Amniotic epithelial cell (primary cell): ENCODE measurements at regions not wholly inside any gene's neighbourhood (a gene's known extent, or its start where the extent isn't known, plus 50 kb on each side); places are given as distances from the start of the nearest gene placed in this dataset.

Source experiments
- DNase-seq: peaks from one replicate; pipeline ENCODE4 v3.0.0-alpha.2; 2010; ENCODE audit warnings: low read depth

DNA sequence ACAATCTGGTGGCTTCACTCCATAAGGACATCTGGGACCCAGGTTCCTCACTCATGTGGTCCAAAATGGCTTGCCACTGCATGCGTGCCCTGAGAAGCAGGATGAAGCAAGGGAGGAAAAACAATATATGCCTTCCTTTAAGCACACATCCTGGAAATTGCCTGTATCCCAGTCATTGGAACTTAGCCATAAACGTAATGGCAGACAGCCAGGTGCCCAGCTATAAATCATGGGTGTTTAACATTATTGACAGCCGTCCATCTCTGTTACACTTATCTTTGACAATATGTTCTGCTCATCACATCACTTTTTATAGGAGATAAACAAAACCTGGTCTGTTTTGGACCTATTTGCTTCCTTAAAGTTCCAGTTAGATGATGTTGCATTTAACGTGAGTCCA lies 181.0 kb downstream of the AASDH start:
- no peak for DNase-seq

DNA sequence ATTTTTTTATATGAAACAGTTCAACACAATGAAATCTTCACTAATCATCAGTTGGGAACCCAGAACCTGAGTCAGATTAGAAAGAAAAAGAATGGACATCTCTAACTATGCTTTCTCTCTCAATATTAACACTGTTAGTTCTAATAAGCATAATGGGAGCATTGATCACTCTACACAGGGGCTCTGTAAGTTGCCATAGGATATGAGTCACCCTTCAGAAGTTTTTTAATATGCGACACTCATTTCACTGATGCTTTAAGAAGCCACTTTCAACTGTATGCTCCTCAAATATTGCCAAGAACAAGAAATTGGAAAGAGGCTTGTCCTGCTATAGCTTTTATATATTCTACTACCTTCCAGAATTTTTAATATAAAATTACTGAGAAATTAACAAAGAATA lies 187.0 kb downstream of the AASDH start:
- no peak for DNase-seq

DNA sequence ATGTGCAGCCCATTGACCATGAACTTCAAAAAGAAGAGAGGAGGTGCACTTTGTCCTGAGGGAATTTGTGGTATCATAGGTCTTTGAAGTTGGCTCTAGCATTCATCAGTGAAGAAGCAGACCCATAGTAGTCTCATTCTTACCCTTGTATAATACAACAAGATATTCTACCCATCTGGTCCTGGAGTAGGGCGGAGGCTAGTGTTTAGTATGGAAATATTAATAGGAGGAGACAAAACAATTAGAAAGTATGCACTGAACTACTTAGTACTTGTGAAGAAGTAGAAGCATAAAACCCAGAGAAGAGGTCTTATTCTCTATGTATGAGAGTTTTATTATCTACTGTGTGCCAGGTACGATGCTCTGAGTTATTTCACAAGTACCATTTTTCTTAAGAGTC lies 189.0 kb downstream of the AASDH start:
- no peak for DNase-seq

DNA sequence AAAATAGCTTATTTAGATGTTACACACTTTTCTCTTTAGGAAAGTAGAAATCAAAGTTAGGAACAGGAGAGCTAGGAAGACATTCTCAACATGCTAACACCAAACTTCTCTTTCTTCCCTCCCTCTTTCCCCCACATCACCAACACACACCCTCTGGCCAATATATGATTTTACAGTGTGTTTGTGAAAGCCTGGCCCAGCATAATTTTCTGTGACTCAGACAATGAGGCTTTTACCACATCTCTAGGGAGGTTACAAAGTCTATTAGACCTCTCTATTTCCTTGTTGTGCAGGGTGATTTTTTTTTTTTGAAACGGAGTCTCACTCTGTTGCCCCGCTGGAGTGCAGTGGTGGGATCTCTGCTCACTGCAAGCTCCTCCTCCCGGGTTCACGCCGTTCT lies 189.9 kb downstream of the AASDH start:
- DNase-seq, result peak; percentile 3

DNA sequence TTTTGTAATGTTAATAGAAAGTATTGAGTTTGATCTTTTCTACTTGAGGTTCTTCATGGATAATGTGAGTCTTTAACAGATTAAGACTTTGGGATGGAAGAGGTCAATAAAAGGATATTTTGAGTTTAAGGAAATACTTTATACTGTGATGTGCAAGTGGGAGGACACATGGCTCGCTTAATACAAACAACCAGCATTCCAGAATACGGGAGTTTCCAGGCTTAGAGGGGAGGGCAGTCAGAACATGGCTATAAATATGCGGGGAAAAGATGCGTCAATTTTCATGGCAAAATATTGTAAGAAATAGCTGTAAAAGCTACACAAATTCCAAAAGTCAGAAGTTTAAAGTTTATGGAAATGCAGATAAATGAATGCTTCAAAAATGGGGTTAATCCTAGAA lies 192.3 kb downstream of the AASDH start:
- peak; percentile 10 for DNase-seq

DNA sequence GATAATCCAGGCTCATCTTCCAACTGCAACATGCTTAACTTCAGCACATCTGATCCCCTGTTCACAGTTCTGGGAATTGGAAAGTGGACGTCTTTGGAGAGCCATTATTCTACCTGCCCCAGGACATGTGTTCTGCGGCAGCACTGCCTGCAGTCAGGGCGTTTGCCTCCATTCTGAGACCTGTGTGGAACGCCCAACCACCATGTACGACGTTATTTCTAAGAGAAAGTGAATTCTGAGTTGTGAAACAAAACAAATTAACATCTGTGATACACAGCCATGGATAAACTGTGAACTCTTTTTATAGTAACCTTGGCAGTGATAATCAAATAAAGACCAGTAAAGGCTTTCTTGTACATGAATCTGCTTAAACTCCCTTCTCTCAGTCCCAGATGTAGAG lies 195.8 kb downstream of the AASDH start:
- no peak for DNase-seq

DNA sequence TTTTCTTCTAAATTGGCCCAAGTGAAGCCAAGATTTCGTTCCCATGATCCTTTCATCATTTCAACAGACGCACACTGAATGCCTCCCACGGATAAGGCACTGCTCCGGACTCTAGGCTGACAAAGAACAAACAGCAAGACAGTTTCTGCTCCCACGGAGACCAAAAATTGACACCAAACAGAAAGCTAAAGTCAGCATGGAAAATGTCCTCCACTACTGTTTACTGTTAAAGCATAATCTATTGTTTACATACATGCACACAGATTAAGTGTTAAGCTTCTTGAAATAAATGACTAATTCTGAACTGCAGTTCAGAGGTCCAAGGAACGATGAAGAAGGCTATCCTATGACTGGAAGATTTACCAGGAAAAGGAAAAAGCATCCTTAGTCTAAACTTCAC lies 199.6 kb downstream of the AASDH start:
- DNase-seq, result peak; percentile 6

DNA sequence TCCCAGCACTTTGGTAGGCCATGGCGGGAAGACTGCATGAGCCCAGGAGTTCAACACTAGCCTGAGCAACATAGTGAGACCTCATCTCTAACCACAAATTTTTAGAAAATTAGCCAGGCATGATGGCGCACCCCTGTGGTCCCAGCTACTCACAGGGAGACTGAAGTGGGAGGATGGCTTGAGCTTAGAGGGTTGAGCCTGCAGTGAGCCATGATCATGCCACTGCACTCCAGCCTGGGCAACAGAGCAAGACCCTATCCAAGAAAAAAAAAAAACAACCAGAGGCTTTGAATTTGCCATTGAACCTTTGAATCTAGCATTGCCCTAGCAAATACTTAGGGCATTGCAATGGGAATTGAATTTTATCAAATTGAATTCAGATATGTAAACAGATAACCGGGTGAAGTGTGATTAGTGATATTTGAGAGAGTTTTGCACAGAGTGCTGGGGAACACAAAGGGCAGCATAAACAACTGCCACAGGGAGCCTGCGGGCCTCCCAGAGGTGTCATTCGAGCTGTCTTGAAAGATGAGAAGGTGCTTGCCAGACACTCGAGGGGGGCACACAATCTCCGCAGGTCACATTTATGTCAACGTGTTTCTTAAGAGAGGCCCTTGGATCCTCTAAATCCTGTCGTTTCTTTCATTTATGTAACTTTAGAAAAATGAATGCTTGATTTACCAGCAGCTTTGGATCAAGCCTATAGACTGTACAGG lies 200.3 kb downstream of the AASDH start:
- DNase-seq, result no peak

DNA sequence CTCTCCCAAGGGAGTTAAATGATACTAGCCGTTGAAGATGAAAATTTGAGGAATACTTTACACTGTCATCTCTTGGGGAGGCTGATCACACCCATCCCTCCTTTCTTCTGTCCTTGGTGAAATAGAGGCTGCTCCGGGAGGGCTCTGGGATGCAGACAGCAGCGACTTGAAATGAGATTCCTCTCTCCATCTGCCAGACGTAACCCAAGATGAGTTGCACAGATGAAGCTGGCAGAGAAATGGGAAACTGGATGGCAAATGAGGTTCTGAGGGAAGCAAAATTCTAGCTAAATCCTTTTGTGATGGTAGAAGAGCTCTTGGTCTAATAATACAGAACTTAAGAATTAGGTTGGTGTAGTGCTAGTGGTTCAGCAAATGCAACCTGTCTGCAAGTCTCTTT lies 201.4 kb downstream of the AASDH start:
- no peak for DNase-seq

DNA sequence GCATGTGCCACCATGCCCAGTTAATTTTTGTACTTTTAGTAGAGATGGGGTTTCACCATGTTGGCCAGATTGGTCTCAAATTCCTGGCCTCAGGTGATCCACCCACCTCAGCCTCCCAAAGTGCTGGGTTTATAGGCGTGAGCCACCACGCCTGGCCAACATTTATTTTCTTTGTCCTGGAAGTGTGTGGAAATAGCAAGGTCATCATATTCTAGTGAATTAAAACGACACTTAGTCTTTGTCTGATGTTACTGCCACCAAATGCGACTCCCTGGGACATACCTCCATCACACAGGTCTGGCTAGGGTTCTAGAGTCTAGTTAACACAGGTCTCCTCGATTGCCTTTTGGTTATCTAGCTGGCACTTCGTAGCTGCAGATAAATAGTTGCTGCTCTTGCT lies 203.1 kb downstream of the AASDH start:
- DNase-seq, result no peak

DNA sequence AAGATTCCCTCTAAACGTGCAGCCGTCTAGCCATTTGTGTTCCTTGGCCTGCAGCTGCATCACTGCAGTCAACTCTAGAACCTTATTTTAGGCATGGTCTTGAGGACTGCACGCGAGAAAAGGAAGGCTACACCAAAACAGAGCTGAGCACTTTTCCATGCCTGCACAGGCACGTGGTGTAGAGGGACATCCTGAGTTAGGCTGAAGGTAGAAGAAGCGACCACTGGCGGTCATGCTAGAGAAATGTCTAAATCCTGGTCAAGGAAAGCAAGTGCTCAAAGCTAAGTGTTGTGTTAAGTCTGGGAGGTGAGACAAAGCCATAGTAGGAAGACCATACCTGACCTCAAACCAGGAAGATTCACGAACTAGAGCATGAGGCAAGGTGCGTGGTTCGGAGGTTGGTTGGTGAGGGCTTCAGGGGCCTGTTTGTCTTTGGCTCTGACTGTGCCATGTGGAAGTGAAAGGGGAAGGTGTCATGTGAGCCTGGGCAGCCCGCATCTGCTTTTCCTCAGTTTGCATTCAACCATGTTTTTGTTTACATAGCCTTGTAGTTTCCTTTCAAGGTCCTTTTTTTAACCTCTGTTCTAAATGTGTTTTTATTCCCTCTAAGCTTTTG lies 203.8 kb downstream of the AASDH start:
- no peak for DNase-seq

DNA sequence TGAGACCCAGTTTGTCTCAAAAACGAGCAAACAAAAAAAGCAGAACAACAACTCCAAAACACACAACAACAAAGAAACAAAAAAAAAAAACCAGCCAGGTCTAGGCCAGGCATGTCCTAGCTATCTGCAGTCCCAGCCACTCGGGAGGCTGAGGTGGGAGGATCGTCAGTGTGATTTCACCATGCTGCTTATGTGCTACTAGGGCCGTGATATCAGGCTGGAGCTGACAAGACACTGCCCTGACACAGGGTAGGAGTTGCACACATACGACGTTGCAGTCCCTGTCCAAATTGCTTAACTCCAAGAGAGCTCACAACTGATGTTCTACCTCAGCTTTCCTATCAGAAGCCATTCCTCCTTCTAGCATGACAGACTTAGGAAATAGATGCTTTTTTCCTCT lies 204.9 kb downstream of the AASDH start:
- no peak for DNase-seq

DNA sequence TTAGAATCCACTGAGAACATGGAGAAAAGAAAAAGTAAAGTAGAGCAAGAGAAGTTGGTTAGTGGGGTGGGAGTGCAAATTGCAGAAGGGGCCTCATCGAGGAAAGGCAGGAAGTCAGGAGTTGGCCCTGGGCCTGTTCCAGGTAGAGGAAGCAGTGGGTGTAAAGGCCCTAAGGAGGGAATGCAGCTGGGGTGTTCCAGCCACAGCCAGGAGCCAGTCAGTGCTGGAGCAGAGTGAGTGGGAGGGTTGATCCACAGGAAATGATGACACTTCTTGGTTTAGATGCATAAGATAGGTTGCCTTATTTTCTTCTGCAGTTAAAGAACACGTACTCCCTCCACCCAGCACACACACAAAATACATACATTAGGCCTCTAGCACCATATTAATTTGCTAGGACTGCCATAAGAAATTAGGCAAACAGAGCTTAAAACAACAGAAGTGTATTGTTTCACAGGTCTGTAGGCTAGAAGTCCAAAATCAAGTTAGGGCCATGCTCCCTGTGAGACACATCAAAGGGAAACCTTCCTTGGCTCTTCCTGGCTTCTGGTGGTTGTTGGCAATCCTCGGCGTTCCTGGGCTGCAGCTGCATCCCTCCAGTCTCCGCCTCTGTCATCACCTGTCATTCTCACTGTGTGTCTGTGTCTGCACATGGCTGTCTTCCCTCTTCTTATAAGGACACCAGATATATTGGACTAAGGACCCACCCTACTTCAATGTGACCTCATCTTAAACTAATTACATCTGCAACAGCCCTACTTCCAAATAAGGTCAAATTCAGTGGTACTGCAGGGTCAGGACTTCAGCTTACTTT lies 205.9 kb downstream of the AASDH start:
- DNase-seq, result peak; percentile 62

DNA sequence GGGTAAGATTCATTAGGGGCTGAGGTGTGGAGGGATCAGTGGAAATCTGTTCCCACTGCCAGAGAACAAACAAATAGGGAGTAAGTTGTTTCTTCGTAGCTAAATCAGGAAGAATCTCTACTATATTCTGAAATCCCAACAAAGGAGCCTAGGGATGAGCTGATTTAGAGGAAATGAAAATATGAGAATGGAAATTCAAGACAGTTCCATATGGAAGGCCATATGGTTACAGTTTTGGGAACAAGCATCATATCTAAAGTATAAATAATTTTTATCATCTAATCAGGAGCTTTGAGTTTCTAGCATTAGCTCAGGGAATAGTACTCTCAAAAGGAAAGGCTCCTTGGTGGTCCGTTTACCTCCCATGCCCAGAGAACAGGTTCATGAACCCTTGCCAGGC lies 218.2 kb downstream of the AASDH start:
- DNase-seq, result no peak

DNA sequence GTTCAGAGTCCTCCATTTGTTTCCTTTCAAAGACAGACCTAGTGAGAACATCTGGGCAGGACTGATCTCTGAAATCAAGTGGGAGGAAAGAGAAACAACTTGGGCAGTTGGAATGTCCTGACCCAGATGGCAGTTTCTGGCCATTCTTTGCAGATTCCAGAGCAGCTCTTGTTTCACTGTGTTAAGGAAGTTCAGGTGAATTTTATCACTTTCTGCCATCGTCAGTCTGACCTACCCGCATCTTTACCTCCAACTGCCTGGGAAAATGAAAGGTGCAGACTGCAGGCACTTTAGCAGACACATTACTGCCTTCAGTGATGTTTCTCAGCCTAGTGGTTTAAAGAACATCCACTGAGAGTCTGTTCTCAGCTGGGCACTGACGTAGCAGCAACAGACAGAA lies 216.2 kb downstream of the CEP135 start:
- DNase-seq, result no peak

DNA sequence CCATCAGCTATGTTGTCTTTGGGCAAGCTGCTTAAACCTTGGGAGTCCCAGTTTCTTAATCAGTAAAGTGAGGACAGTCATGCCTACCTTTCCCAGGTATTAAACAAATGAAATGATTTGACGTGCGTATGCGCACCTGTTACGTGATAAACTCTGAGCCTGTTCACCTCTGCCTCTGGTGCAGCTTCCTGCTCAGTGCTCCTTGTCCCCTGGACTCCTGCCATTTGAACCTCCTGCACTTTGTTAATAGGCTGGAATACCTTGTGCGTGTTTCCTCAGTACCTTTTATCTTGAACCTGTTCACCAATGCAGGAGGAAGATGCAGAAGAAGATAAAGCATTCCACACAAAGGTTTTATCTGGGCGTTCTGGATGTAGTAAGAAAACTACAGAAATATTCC lies 211.9 kb downstream of the CEP135 start:
- no peak for DNase-seq

DNA sequence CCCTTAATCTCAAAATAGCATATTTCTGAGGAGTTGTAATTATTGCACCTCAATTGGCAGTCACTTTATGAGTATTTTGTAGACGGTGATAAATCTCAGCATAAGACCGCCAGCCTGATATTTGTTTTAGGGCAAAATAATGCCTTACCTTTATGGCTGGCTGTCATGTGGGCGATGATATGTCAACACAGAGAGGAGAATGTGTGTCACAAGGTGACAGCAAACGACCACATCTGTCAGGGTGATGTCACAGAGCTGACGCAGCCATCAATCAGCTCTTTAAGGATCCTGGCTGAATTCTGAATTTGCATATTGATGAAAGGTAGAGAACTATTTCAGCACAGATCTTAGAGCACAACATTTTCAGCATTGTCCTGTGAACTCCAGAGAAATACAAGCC lies 209.7 kb downstream of the CEP135 start:
- no peak for DNase-seq

DNA sequence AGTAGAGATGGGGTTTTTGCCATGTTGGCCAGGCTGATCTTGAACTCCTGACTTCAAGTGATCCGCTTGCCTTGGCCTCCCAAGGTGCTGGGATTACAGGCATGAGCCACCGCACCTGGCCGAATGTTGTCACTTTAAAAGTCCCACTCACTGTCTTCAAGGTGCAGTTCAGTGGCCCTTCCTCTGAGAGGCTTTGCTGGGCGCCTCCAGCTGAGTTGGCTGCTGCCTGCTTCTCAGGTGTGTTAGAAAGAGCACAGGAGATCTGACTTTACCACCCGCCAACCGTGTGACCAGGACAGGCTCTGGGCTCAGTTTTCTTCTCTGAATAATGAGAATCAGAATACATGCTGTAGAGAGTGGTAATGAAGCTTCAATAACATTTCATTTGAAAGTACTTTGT lies 207.4 kb downstream of the CEP135 start:
- DNase-seq, result no peak

DNA sequence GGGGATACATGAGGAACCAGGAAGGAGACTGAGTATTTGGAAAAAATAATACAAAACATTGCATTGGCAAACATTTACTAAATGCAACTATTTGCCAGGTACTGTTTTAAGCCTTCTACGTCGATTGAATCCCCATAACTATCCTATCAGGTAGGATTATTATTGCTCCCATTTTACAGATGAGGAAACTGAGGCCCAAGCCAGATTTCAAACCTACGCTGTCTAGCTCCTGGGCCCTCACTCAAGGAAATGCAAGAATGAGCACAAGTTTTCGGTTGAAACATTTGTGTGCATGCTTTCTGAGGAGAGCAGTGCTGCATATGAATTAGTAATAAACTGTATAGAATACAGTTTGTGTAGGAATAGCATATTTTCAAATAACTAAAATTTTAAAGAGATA lies 206.7 kb downstream of the CEP135 start:
- no peak for DNase-seq

DNA sequence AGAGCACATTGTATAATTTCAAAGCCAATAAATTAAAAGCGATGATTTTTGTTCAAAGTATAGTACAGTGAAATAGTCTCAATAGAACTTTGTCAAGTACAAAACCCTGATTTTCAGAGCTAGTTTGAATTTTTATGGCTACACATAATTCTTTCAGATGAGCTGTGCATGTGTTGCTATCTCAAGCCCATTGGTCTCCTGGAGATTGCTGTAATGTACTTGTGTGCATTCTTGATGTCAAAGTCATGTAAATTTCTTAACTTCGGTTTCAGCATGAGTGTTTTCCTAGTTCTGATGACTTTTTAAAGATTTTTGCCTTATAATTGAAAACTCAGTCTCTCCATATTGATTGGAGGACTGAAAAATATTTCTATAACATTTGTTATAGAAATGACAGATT lies 200.8 kb downstream of the CEP135 start:
- peak; percentile 88 for DNase-seq

DNA sequence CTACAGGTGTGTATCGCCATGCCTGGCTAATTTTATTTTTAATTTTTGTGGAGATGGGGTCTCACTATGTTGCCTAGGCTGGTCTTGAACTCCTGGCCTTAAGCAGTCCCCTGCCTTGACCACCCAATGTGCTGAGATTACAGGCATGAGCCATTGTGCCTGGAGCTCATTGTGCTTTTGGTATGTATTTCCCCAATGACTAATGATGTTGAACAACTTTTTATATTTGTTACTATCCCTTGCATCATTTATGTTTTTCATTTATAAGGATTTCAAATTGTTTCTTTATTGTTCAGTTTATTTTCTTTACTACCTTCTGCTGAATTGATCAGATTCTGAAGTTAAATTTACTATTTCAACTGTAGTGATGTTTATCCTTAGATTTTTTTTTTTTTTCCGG lies 199.7 kb downstream of the CEP135 start:
- no peak for DNase-seq

DNA sequence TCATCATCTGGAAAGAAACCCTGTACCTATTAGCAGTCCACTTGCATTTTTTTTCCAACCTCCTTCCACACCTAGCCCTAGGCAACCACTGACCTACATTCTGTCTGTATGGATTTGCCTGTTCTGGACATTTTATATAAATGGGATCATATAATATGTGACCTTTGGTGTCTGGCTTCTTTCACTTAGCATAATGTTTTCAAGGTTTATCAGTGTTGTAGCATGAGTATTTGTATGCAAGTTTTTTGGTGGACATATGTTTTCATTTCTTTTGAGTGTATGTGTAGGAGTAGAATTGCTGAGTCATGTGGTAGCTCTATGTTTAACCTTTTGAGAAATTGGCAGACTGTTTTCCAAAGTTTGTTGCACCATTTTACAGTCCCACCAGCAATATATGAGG lies 198.6 kb downstream of the CEP135 start:
- DNase-seq, result peak; percentile 60

DNA sequence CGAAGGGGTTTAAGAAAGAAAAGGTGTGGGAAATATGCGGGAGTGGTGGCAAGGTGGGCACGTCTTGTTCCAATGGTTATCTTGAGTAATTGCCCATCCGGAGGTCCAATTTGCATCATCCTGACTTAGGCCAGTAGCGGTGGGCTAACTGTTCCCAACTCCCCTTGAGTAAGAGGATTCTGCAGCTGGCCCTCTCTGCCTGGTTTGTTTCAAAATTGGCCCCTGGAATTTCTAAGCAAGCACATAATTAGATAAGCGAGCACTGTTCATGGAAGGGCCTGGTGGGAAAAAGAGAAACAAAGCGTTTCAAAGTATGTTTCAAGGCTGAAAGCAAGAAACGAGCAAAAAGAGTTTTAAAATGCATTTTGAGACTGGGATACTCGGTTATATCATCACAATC lies 198.2 kb downstream of the CEP135 start:
- DNase-seq, result peak; percentile 26
